ENCODE measurements at regions not wholly inside any gene's neighbourhood (a gene's known extent, or its start where the extent isn't known, plus 50 kb on each side); places are given as distances from the start of the nearest gene placed in this dataset.
"Not testable (repeated sequence)": the region's sequence is repeated elsewhere in the genome, so short reads cannot be mapped to it uniquely, and the experiment has no call there.

- no peak for DNase-seq (ENCODE audit: low read depth)
Observed at GRCh38 chr3:95240395-95240794, 1177.5 kb downstream of the NSUN3 start.

- not testable (repeated sequence) for DNase-seq (ENCODE audit: low read depth)
Observed at GRCh38 chr3:95241256-95241655, 1178.4 kb downstream of the NSUN3 start.

GRCh38 chr3:95246413-95246812 is 1183.6 kb downstream of the NSUN3 start:
- DNase-seq (ENCODE audit: low read depth) = no peak

- no peak for DNase-seq (ENCODE audit: low read depth)
Observed at GRCh38 chr3:95254061-95254460, 1191.2 kb downstream of the NSUN3 start.

DNA sequence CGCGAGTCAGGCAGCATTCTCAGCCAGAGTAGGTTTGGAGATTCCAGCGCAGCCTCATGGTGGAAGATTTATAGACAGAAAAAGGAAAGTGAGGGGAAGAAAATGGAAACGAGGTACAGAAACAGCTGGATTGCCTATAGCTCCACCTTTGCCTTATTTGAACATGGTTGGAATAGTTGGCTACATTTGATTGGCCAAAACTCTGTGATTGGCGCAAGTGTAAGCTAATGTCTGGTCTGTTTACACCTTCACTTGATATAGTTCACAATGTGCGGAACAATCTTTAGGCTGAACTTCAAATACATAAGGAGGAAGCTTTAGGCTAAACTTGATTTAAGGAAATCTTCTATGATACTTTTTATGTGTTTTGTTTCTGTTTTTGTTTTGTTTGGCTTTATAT is 1191.9 kb downstream of the NSUN3 start:
- no peak for DNase-seq (ENCODE audit: low read depth)

GRCh38 chr3:95265129-95265528 is 1202.3 kb downstream of the NSUN3 start:
- no peak for DNase-seq (ENCODE audit: low read depth)

DNA sequence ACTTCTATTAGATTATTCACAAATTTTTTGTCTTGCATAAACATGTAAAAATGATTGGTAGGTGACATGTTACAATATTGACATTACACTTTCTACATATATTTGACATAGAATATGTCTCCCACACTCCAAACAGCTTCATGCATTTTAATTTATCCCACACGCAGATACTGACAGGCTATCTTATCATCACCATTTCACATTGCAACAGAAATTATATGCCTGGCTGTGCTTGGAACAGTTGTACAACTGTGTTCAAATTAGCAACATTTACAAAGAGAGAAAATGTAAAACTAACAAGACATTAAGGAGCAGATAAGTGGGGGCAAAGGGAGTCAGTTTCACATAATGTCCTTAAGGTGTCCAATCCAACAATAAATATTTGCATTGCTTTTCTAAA is 1208.5 kb downstream of the NSUN3 start:
- no peak for DNase-seq (ENCODE audit: low read depth)

DNA sequence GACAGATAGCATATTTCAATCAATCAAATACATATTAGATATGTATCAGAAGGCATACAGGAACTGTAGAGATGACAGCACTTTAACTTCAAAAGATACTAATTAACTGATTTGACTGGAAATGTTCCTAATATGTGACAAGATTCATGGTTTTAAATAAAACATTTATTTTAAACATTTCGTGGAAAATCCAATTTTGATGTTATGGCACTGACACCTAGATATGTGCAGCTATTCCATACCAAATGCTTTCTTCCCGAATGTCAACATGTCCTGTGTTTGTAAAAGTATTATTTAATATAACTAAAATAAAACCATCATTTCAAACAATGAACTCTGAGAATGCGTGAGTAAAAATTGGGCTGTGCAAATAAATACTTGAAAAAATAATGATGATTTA is 1209.3 kb downstream of the NSUN3 start:
- no peak for DNase-seq (ENCODE audit: low read depth)

DNA sequence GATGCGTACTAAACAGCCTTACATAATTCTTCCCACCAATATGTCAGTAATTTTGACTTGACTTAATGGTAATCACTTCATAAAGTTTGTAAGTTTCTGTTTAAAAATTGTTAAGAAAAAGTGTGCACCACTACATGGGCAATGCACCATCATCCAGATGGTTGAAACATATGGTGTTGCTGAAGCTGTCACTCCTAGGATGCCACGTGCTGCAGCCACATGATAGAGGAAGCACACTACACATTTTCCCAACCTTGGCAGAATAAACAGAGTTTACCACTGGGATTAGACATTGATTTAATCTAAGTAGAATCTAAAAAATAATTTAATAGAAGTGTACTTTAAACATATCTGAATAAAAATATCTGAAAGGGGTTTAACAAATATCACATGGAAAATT is 1209.9 kb downstream of the NSUN3 start:
- no peak for DNase-seq (ENCODE audit: low read depth)

DNA sequence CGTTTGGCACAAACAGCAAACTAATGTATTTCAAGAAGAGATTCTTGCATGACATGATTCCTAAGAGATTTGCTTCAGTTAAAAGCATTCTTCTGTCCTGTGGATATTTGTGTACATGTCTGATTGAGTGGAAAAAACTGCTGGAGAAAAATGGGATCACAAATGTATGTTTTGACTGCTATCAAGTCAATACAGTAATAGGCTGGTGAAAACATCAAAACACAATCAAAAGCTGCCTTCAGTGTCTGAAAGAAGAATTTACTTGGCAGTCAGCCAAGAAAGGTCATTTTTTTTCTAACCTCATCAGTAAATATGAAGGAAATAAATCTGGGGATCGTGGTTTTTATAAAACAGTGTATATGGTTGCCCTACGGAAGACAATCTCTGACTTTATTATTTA is 1214.8 kb downstream of the NSUN3 start:
- peak; percentile 21 for DNase-seq (ENCODE audit: low read depth)

GRCh38 chr3:95280711-95281352 is 1218.0 kb downstream of the NSUN3 start:
- DNase-seq (ENCODE audit: low read depth) = peak; percentile 12

DNA sequence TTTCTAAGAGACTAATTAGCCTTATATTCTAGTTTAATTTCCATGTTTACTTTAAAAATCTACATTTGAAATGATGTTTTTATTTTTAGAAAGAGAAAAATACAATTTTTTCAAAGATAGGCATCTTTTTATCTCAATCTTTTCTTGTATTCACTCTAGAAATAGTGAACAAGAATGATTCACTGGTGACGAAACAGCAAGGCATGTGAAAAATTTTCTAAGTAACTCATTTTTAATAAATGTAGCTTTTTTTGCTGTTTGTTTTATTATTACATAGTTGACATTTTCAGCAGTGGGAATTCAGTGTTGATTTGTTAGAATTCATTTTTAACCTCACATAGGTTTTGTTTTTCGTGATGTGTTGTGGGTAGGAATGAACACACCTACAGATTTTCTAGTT is 1226.4 kb downstream of the NSUN3 start:
- peak; percentile 36 for DNase-seq (ENCODE audit: low read depth)

GRCh38 chr3:95297581-95297980 is 1234.7 kb downstream of the NSUN3 start:
- no peak for DNase-seq (ENCODE audit: low read depth)

DNA sequence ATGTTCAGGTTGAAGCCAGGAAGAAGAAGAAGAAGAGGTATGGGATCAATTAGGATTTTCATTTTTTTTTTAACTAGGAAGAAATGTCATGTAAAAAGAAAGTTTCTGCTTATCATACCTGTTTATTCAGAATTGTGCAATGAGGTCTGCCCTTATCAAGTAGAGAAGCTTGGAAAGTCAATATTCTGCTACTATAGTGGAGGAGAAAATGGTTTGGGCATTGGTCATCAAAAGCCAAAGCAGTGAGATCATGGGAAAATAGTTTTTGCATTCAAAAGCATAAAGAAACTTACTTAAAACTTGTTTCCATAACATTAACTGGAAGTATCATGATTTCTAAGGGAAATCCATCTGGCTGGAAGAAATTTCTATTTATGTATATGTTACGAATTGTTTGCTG is 1239.2 kb downstream of the NSUN3 start:
- DNase-seq (ENCODE audit: low read depth) = no peak

GRCh38 chr3:95310560-95310959 is 1247.7 kb downstream of the NSUN3 start:
- DNase-seq (ENCODE audit: low read depth) = no peak

GRCh38 chr3:95311272-95311671 is 1248.4 kb downstream of the NSUN3 start:
- DNase-seq (ENCODE audit: low read depth) = no peak

DNA sequence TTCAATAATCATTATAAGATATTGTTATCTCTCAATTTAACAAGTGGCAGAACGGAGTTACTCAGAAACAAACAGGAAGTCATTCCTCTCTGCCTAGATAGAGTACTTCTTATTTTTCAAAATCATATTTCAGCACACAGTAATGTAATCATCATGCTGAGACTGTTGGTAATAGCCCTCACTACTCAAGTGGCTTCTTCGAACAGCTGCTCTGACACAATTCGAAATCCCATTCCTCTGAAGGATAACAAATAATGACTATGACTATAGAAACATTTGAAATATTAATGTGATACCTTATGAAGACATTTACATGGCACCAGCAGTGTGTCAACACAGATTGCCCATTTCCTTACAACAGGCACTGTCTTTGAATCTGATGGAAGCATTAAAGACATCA is 1249.8 kb downstream of the NSUN3 start:
- peak; percentile 57 for DNase-seq (ENCODE audit: low read depth)

GRCh38 chr3:95319921-95320494 is 1257.1 kb downstream of the NSUN3 start:
- peak; percentile 83 for DNase-seq (ENCODE audit: low read depth)

- DNase-seq (ENCODE audit: low read depth) = no peak
Observed at GRCh38 chr3:95327478-95327877, 1264.6 kb downstream of the NSUN3 start.

- peak; percentile 14 for DNase-seq (ENCODE audit: low read depth)
Observed at GRCh38 chr3:95333826-95334225, 1271.0 kb downstream of the NSUN3 start.

DNA sequence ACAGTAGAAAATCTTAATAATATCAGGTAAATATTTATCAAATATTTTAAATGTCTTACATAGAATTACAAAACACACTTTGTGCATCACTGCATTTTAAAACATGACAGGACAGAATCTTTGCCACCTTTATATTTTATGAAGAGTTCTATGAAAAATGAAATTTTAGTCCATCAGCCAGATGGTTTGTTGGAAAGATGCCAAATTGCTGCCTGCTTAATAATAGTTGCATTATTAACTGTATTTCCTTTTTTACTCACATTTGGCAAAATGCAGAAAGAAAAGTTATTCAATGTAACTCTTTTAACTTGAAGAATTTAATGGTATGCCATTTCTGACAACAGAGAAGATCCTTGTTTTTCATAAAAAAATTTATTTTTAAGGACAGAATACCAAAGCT is 1271.6 kb downstream of the NSUN3 start:
- DNase-seq (ENCODE audit: low read depth) = peak; percentile 3

GRCh38 chr3:95335517-95335916 is 1272.7 kb downstream of the NSUN3 start:
- DNase-seq (ENCODE audit: low read depth) = no peak

DNA sequence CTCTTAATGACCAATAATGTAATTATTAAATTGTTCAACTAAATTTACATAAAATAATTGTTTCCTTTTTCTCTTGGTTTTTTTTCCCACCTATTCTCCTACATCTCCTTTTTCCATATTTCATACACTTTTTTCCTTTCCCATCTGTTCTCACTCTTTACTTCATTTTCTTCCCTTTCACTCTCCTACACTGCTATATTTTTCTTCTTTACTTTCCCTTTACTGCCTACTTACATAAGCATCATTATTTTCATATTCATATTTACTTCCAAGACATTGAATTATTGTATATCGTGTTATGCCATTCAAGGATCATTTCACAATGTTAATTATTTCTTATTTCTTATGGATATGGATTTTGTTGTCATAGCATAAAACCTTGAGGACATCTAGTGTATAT is 1275.6 kb downstream of the NSUN3 start:
- no peak for DNase-seq (ENCODE audit: low read depth)

DNA sequence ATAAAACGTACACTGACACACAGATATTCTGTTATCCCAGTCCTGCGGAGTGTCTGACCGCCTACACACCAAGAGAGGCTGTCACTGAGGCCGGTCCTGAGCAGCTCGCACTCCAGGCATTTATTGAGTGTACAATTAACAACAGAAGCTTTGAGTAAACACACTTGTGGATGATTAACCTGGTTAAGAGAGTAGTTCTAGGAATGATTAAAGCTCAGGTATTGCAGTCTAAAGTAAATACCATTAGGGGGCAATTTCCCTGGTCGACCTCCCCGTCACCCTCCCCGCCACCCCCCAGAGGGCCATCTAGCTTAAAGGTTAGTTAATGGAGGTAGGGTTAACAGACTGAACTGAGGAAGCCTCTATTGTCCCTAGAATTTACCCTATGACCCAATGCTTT is 1278.5 kb downstream of the NSUN3 start:
- DNase-seq (ENCODE audit: low read depth) = no peak
